CD8-positive, alpha-beta memory T cell (primary cell): ENCODE measurements at regions not wholly inside any gene's neighbourhood (a gene's known extent, or its start where the extent isn't known, plus 50 kb on each side); places are given as distances from the start of the nearest gene placed in this dataset.

ENCODE experiments used
- CTCF ChIA-PET: fragments of 350-600 bp; sonication (Branson Sonifier 250); formaldehyde crosslinking; loops from one replicate; lab custom pipeline; 2021; ENCODE audit warnings: antibody characterized with exemption; lab: Charles Lee
- POLR2A ChIA-PET: fragments of 350-600 bp; sonication (Branson Sonifier 250); formaldehyde crosslinking; loops from one replicate; lab custom pipeline; 2021; ENCODE audit warnings: antibody characterized with exemption; lab: Charles Lee
- DNase-seq, 5 donors: peaks; one replicate each; pipeline versions ENCODE4 v3.0.0 to v3.0.0-alpha.2; 2020 to 2022; ENCODE audit warnings: mixed read lengths in 1 of 5
- H3K27ac ChIP-seq: one replicate; pipeline ENCODE4 v1.7.0; 2013; ENCODE audit warnings: low read depth, mild to moderate bottlenecking, low read length, moderate library complexity
- H3K27me3 ChIP-seq: 2 replicates; pipeline ENCODE4 v1.7.0; 2013; ENCODE audit warnings: low read length, mild to moderate bottlenecking; ENCODE audit not compliant: insufficient read depth, poor library complexity, severe bottlenecking
- H3K36me3 ChIP-seq: 2 replicates; pipeline ENCODE4 v1.7.0; 2013; ENCODE audit warnings: mild to moderate bottlenecking, low read length, moderate library complexity; ENCODE audit not compliant: insufficient read depth
- H3K4me1 ChIP-seq: 2 replicates; pipeline ENCODE4 v1.7.0; 2013; ENCODE audit warnings: mild to moderate bottlenecking, low read length, moderate library complexity; ENCODE audit not compliant: insufficient read depth
- H3K4me3 ChIP-seq: 2 replicates; pipeline ENCODE4 v1.7.0; 2013; ENCODE audit warnings: mild to moderate bottlenecking, low read length
- H3K9me3 ChIP-seq: 2 replicates; pipeline ENCODE4 v1.7.0; 2013; ENCODE audit warnings: mild to moderate bottlenecking, low read length
- H3K27ac Mint-ChIP-seq, 8 donors: one replicate each; pipeline ENCODE4 v1.8.0; 2020 to 2021; ENCODE audit warnings: mixed read lengths in 8 of 8, mild to moderate bottlenecking in 6 of 8, inconsistent platforms in 3 of 8, moderate library complexity in 3 of 8
- H3K27me3 Mint-ChIP-seq, 2 donors: one replicate each; pipeline ENCODE4 v1.8.0; 2020 to 2021; ENCODE audit warnings: mixed read lengths in 2 of 2, mild to moderate bottlenecking in 1 of 2, moderate library complexity in 1 of 2
- H3K36me3 Mint-ChIP-seq, 3 donors: one replicate each; pipeline ENCODE4 v1.8.0; 2020 to 2021; ENCODE audit warnings: mixed read lengths in 3 of 3, inconsistent platforms in 1 of 3, mild to moderate bottlenecking in 1 of 3
- H3K4me1 Mint-ChIP-seq, 3 donors: one replicate each; pipeline ENCODE4 v1.8.0; 2020 to 2021; ENCODE audit warnings: mixed read lengths in 3 of 3, inconsistent platforms in 1 of 3, mild to moderate bottlenecking in 1 of 3
- H3K4me3 Mint-ChIP-seq, 7 donors: one replicate each; pipeline ENCODE4 v1.8.0; 2020 to 2021; ENCODE audit warnings: mixed read lengths in 7 of 7, mild to moderate bottlenecking in 6 of 7, moderate library complexity in 4 of 7, inconsistent platforms in 2 of 7
- H3K9me3 Mint-ChIP-seq, 5 donors: one replicate each; pipeline ENCODE4 v1.8.0; 2020 to 2022; ENCODE audit warnings: mixed read lengths in 5 of 5, mild to moderate bottlenecking in 3 of 5, moderate library complexity in 2 of 5, inconsistent platforms in 1 of 5

- CTCF ChIA-PET = no interaction called here
- H3K27me3 Mint-ChIP-seq = peaks cover 0 to 2% of the 10 kb centered on the region in 2 donors
- Histone ChIP-seq H3K27me3 (no peaks in the 10 kb centered on the region), H3K4me3 (no peak overlapping the region), H3K27ac (no peak overlapping the region), H3K9me3 (no peaks in the 10 kb centered on the region), H3K4me1 (no peaks in the 10 kb centered on the region), H3K36me3 (no peaks in the 10 kb centered on the region)
- no peaks in the 10 kb centered on the region for H3K4me1 Mint-ChIP-seq
- H3K36me3 Mint-ChIP-seq = no peaks in the 10 kb centered on the region
- POLR2A ChIA-PET = no interaction called here
- H3K4me3 Mint-ChIP-seq = no peak overlapping the region
- H3K9me3 Mint-ChIP-seq = peaks cover 0 to 18% (median 8%) of the 10 kb centered on the region in 5 donors
- H3K27ac Mint-ChIP-seq = no peak overlapping the region
- DNase-seq = no peak
Measured at GRCh38 chr6:8574749-8575468, 139.6 kb upstream of the SLC35B3 start.

DNA sequence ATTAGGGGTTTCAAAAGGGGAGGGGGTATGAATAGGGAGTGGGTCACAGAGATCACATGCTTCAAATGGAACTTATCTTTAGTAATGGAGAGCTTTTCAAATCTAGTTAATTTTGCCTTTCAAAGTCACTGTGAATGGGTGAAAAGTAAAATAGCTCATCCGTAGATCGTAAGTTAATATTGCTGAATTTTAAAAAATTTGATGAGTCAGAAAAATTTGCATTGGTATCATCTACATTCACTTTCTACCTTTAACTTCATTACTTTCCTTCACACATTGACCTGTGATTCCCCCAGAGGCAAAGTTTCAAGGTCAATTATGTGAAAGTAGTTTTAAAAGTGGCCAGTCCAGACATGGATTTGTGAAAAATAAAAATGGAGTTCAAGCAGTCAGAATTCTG is 139.0 kb upstream of the SLC35B3 start:
- DNase-seq = no peak
- H3K9me3 Mint-ChIP-seq = peaks cover 0 to 18% (median 8%) of the 10 kb centered on the region in 5 donors
- H3K4me1 Mint-ChIP-seq = no peaks in the 10 kb centered on the region
- ChIA-PET POLR2A (no interaction called here), CTCF (no interaction called here)
- Histone ChIP-seq H3K4me3 (no peak overlapping the region), H3K9me3 (no peaks in the 10 kb centered on the region), H3K36me3 (no peaks in the 10 kb centered on the region), H3K4me1 (no peaks in the 10 kb centered on the region), H3K27ac (no peak overlapping the region), H3K27me3 (no peaks in the 10 kb centered on the region)
- no peak overlapping the region for H3K4me3 Mint-ChIP-seq
- peaks cover 0 to 2% of the 10 kb centered on the region in 2 donors for H3K27me3 Mint-ChIP-seq
- no peaks in the 10 kb centered on the region for H3K36me3 Mint-ChIP-seq
- H3K27ac Mint-ChIP-seq = no peak overlapping the region

GRCh38 chr6:8570256-8570920 is 135.0 kb upstream of the SLC35B3 start:
- Mint-ChIP-seq H3K4me1 (no peaks in the 10 kb centered on the region), H3K4me3 (no peak overlapping the region), H3K36me3 (no peaks in the 10 kb centered on the region), H3K27ac (no peak overlapping the region), H3K9me3 (peaks cover 0 to 19% (median 8%) of the 10 kb centered on the region in 5 donors), H3K27me3 (peaks cover 0 to 2% of the 10 kb centered on the region in 2 donors)
- Histone ChIP-seq H3K27ac (no peak overlapping the region), H3K36me3 (no peaks in the 10 kb centered on the region), H3K4me1 (no peaks in the 10 kb centered on the region), H3K9me3 (no peaks in the 10 kb centered on the region), H3K4me3 (no peak overlapping the region), H3K27me3 (no peaks in the 10 kb centered on the region)
- ChIA-PET CTCF (no interaction called here), POLR2A (no interaction called here)
- DNase-seq = no peak

DNA sequence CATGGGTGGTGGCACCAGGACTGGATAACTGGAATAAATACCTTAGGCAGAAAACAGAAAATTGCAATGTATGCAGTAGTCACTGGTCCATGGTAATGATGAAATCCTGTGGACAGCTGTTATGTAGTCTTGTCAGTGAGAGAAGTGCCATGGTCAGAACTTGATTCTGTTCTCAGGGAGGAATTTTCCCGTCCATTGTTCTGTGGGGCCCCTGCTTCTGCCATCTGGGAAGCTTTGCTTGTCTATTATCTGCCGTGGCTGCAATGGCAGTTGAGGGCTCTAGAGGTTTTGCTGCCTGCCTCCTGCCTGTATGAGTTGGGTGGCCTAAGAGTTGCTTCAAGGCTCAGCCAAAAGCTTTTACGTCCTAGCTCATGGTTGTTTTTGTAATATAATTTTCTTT is 126.8 kb upstream of the SLC35B3 start:
- CTCF ChIA-PET = no interaction called here
- Mint-ChIP-seq H3K36me3 (no peaks in the 10 kb centered on the region), H3K4me3 (no peak overlapping the region), H3K9me3 (peaks cover 0 to 7% (median 4%) of the 10 kb centered on the region in 5 donors), H3K27ac (no peak overlapping the region), H3K27me3 (peaks cover 0 to 2% of the 10 kb centered on the region in 2 donors), H3K4me1 (no peaks in the 10 kb centered on the region)
- Histone ChIP-seq H3K9me3 (no peaks in the 10 kb centered on the region), H3K4me3 (no peak overlapping the region), H3K36me3 (no peaks in the 10 kb centered on the region), H3K27ac (no peak overlapping the region), H3K27me3 (no peaks in the 10 kb centered on the region), H3K4me1 (no peaks in the 10 kb centered on the region)
- POLR2A ChIA-PET = no interaction called here
- no peak for DNase-seq

DNA sequence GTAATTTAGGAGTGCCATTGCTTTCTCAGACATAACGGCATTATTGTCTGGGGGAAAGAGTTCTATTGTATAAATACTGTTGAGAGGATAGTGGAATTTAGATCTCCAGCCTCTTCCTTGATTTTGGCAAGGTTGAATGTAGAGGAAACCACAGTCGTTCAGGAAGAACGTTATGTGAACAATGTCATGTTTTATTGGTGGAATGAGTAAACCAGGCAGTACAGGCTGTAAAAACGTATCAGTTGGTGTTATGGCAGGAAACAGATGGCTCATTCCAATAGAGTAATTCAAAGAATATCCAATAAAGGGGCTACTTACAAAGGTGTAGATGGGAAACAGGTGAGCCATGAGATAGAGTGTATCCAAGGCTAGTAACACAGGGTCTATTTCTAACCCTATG is 123.6 kb upstream of the SLC35B3 start:
- no peak for DNase-seq
- Histone ChIP-seq H3K27ac (no peak overlapping the region), H3K27me3 (no peaks in the 10 kb centered on the region), H3K4me1 (no peaks in the 10 kb centered on the region), H3K9me3 (no peaks in the 10 kb centered on the region), H3K36me3 (no peaks in the 10 kb centered on the region), H3K4me3 (no peak overlapping the region)
- Mint-ChIP-seq H3K4me1 (no peaks in the 10 kb centered on the region), H3K9me3 (peaks cover 0 to 6% (median 4%) of the 10 kb centered on the region in 5 donors), H3K36me3 (no peaks in the 10 kb centered on the region), H3K27me3 (no peaks in the 10 kb centered on the region), H3K27ac (no peak overlapping the region), H3K4me3 (no peak overlapping the region)
- ChIA-PET CTCF (no interaction called here), POLR2A (no interaction called here)

- H3K36me3 ChIP-seq = no peaks in the 10 kb centered on the region
- no peaks in the 10 kb centered on the region for H3K4me1 ChIP-seq
- H3K36me3 Mint-ChIP-seq = no peaks in the 10 kb centered on the region
- no peaks in the 10 kb centered on the region for H3K27me3 ChIP-seq
- H3K27ac ChIP-seq = no peak overlapping the region
- no peak for DNase-seq
- H3K27ac Mint-ChIP-seq = no peak overlapping the region
- no peak overlapping the region for H3K4me3 ChIP-seq
- CTCF ChIA-PET = no interaction called here
- no peaks in the 10 kb centered on the region for H3K9me3 ChIP-seq
- POLR2A ChIA-PET = no interaction called here
- H3K27me3 Mint-ChIP-seq = no peaks in the 10 kb centered on the region
- H3K4me3 Mint-ChIP-seq = no peak overlapping the region
- H3K9me3 Mint-ChIP-seq = peaks cover 0 to 7% (median 4%) of the 10 kb centered on the region in 5 donors
- H3K4me1 Mint-ChIP-seq = no peaks in the 10 kb centered on the region
Measured at GRCh38 chr6:8557014-8557748, 121.8 kb upstream of the SLC35B3 start.

GRCh38 chr6:8556370-8557013 is 121.1 kb upstream of the SLC35B3 start:
- ChIA-PET CTCF (no interaction called here), POLR2A (no interaction called here)
- Histone ChIP-seq H3K27me3 (no peaks in the 10 kb centered on the region), H3K9me3 (no peaks in the 10 kb centered on the region), H3K4me3 (no peak overlapping the region), H3K4me1 (no peaks in the 10 kb centered on the region), H3K36me3 (no peaks in the 10 kb centered on the region), H3K27ac (no peak overlapping the region)
- no peak overlapping the region for H3K27ac Mint-ChIP-seq
- no peaks in the 10 kb centered on the region for H3K36me3 Mint-ChIP-seq
- no peak overlapping the region for H3K4me3 Mint-ChIP-seq
- H3K9me3 Mint-ChIP-seq = peaks cover 0 to 7% (median 6%) of the 10 kb centered on the region in 5 donors
- no peaks in the 10 kb centered on the region for H3K27me3 Mint-ChIP-seq
- no peak for DNase-seq
- no peaks in the 10 kb centered on the region for H3K4me1 Mint-ChIP-seq

DNA sequence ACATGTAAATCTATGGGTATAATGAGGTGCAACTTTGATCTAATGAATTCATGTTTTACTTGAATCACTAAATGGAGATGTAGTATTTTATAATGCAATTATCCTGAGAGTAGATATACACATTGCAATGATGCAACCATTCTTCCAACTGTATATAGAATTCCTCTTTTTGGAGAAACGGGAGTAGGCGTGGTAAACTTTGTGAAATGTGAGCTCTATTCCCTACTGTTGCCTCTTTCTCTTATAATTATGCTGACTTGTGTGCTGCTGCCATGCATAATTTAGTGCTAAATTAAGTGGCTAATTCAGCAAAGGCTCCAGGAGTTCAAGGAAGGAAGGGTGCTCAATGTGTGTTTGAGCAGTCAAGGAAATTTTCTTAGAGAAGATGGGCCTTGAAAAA is 116.6 kb upstream of the SLC35B3 start:
- H3K27ac ChIP-seq = no peak overlapping the region
- no peaks in the 10 kb centered on the region for H3K4me1 Mint-ChIP-seq
- ChIA-PET CTCF (no interaction called here), POLR2A (no interaction called here)
- no peak overlapping the region for H3K4me3 Mint-ChIP-seq
- no peaks in the 10 kb centered on the region for H3K4me1 ChIP-seq
- no peak overlapping the region for H3K4me3 ChIP-seq
- no peak for DNase-seq
- H3K27me3 Mint-ChIP-seq = peaks cover 0 to 2% of the 10 kb centered on the region in 2 donors
- no peaks in the 10 kb centered on the region for H3K9me3 ChIP-seq
- H3K36me3 Mint-ChIP-seq = no peaks in the 10 kb centered on the region
- no peak overlapping the region for H3K27ac Mint-ChIP-seq
- no peaks in the 10 kb centered on the region for H3K36me3 ChIP-seq
- no peaks in the 10 kb centered on the region for H3K27me3 ChIP-seq
- H3K9me3 Mint-ChIP-seq = peaks cover 0 to 4% (median 2%) of the 10 kb centered on the region in 5 donors
